ENCODE measurements at regions not wholly inside any gene's neighbourhood (a gene's known extent, or its start where the extent isn't known, plus 50 kb on each side); places are given as distances from the start of the nearest gene placed in this dataset.

GRCh38 chr13:74771964-74772363 lies 637.8 kb upstream of the KLF12 start:
- TF ChIP-seq CREB3 (tag; conservative IDR thresholded peaks at IDR 0.05; ENCODE audit: low read depth) (no peak), NR3C1 (CRISPR knock-in tag; IDR thresholded peaks at IDR 0.05) (no peak), MED1 (CRISPR knock-in tag; IDR thresholded peaks at IDR 0.05; ENCODE audit: borderline replicate concordance) (no peak), CREM (IDR thresholded peaks at IDR 0.05; ENCODE audit: low read depth) (no peak), ETV6 (IDR thresholded peaks at IDR 0.05; ENCODE audit: borderline replicate concordance in 1 of 2, low read depth in 2 of 2, low read length in 1 of 2) (no peak), ETV6 (CRISPR knock-in tag; IDR thresholded peaks at IDR 0.05; ENCODE audit: borderline replicate concordance) (no peak), CTCF (IDR thresholded peaks at IDR 0.05 in 2 of 3, conservative IDR thresholded peaks at IDR 0.05 in 1 of 3; ENCODE audit: insufficient read depth in 2 of 3, low read depth in 1 of 3, low read length in 3 of 3) (no peak), CREB1 (IDR thresholded peaks at IDR 0.05) (no peak), CREB1 (CRISPR knock-in tag; IDR thresholded peaks at IDR 0.05) (no peak), MNT (conservative IDR thresholded peaks at IDR 0.05) (no peak), TFAP4 (CRISPR knock-in tag; IDR thresholded peaks at IDR 0.05; ENCODE audit: borderline replicate concordance) (no peak)

All from K562 (cell line).